Activated B cell treated with CpG ODN at 0.5 μM for 24 hours (primary cell): ENCODE measurements at regions not wholly inside any gene's neighbourhood (a gene's known extent, or its start where the extent isn't known, plus 50 kb on each side); places are given as distances from the start of the nearest gene placed in this dataset.

Experiments used
- ATAC-seq: fragments of 200-7000 bp; cut with Tn5 transposase; one replicate; pipeline ENCODE4 v1.10.0; 2021; ENCODE audit warnings: low read depth, mild to moderate bottlenecking, moderate library complexity
- CTCF ChIA-PET: fragments of 350-600 bp; sonication (Branson Sonifier 250); formaldehyde crosslinking; loops from one replicate; lab custom pipeline; 2021; ENCODE audit warnings: antibody characterized with exemption; lab: Charles Lee
- POLR2A ChIA-PET: fragments of 350-600 bp; sonication (Branson Sonifier 250); formaldehyde crosslinking; loops from one replicate; lab custom pipeline; 2021; ENCODE audit warnings: antibody characterized with exemption; lab: Charles Lee
- DNase-seq: peaks from one replicate; pipeline ENCODE4 v3.0.0; 2022
- H3K27ac Mint-ChIP-seq: one replicate; pipeline ENCODE4 v1.8.0; 2020; ENCODE audit warnings: mixed read lengths
- H3K27me3 Mint-ChIP-seq: one replicate; pipeline ENCODE4 v1.8.0; 2021; ENCODE audit warnings: mixed read lengths
- H3K36me3 Mint-ChIP-seq: one replicate; pipeline ENCODE4 v1.8.0; 2021; ENCODE audit warnings: low read depth, mixed read lengths
- H3K4me1 Mint-ChIP-seq: one replicate; pipeline ENCODE4 v1.8.0; 2021; ENCODE audit warnings: mixed read lengths
- H3K4me3 Mint-ChIP-seq: one replicate; pipeline ENCODE4 v1.8.0; 2020; ENCODE audit warnings: mild to moderate bottlenecking, mixed read lengths
- H3K9me3 Mint-ChIP-seq: one replicate; pipeline ENCODE4 v1.8.0; 2020; ENCODE audit warnings: mixed read lengths
- CTCF ChIP-seq: fragments of 200-600 bp; IDR thresholded peaks from one replicate; pipeline ENCODE4 v1.8.0; 2022; ENCODE audit warnings: antibody characterized with exemption, mild to moderate bottlenecking
- intact Hi-C: fragments of 100-400 bp; cut with micrococcal nuclease; formaldehyde crosslinking; loops from one replicate; pipeline ENCODE4 v1.15.1; 2024

- ChIA-PET POLR2A (no interaction called here), CTCF (no interaction called here)
- no peak for TF ChIP-seq CTCF
- Mint-ChIP-seq H3K4me3 (no peak overlapping the region), H3K9me3 (peaks cover 1% of the 10 kb centered on the region), H3K36me3 (no peaks in the 10 kb centered on the region), H3K4me1 (no peaks in the 10 kb centered on the region), H3K27ac (no peak overlapping the region), H3K27me3 (no peaks in the 10 kb centered on the region)
- DNase-seq (no peak), ATAC-seq (no peak)
- intact Hi-C loops = no loop called here
Observed at GRCh38 chr14:84998216-84998615, 531.7 kb upstream of the FLRT2 start.

- CTCF ChIA-PET = no interaction called here
- H3K4me3 Mint-ChIP-seq = no peak overlapping the region
- intact Hi-C loops = no loop called here
- DNase-seq (no peak), ATAC-seq (no peak)
- H3K4me1 Mint-ChIP-seq = no peaks in the 10 kb centered on the region
- H3K36me3 Mint-ChIP-seq = no peaks in the 10 kb centered on the region
- H3K27ac Mint-ChIP-seq = no peak overlapping the region
- no peaks in the 10 kb centered on the region for H3K27me3 Mint-ChIP-seq
- peaks cover 8% of the 10 kb centered on the region for H3K9me3 Mint-ChIP-seq
- TF ChIP-seq CTCF = no peak
- POLR2A ChIA-PET = no interaction called here
Observed at GRCh38 chr14:85002846-85003245, 527.1 kb upstream of the FLRT2 start.

GRCh38 chr14:85003805-85004204 lies 526.1 kb upstream of the FLRT2 start:
- H3K4me3 Mint-ChIP-seq = no peak overlapping the region
- DNase-seq = no peak
- ATAC-seq = no peak
- POLR2A ChIA-PET = no interaction called here
- CTCF ChIA-PET = no interaction called here
- no peaks in the 10 kb centered on the region for H3K36me3 Mint-ChIP-seq
- H3K27me3 Mint-ChIP-seq = no peaks in the 10 kb centered on the region
- intact Hi-C loops = no loop called here
- H3K27ac Mint-ChIP-seq = no peak overlapping the region
- no peak for TF ChIP-seq CTCF
- peaks cover 11% of the 10 kb centered on the region for H3K9me3 Mint-ChIP-seq
- H3K4me1 Mint-ChIP-seq = no peaks in the 10 kb centered on the region

GRCh38 chr14:85009506-85009905 lies 520.4 kb upstream of the FLRT2 start:
- no peaks in the 10 kb centered on the region for H3K36me3 Mint-ChIP-seq
- no peaks in the 10 kb centered on the region for H3K27me3 Mint-ChIP-seq
- no peak overlapping the region for H3K27ac Mint-ChIP-seq
- H3K4me3 Mint-ChIP-seq = no peak overlapping the region
- CTCF ChIA-PET = no interaction called here
- H3K4me1 Mint-ChIP-seq = no peaks in the 10 kb centered on the region
- intact Hi-C loops = no loop called here
- H3K9me3 Mint-ChIP-seq = peaks cover 14% of the 10 kb centered on the region
- no peak for DNase-seq
- POLR2A ChIA-PET = no interaction called here
- TF ChIP-seq CTCF = no peak
- no peak for ATAC-seq

- Mint-ChIP-seq H3K4me1 (no peaks in the 10 kb centered on the region), H3K4me3 (no peak overlapping the region), H3K9me3 (peaks cover 14% of the 10 kb centered on the region), H3K27ac (no peak overlapping the region), H3K27me3 (no peaks in the 10 kb centered on the region), H3K36me3 (no peaks in the 10 kb centered on the region)
- ATAC-seq = no peak
- intact Hi-C loops = no loop called here
- no peak for TF ChIP-seq CTCF
- DNase-seq = no peak
- ChIA-PET POLR2A (no interaction called here), CTCF (no interaction called here)
Observed at GRCh38 chr14:85010186-85010585, 519.8 kb upstream of the FLRT2 start.
